ENCODE measurements at regions not wholly inside any gene's neighbourhood (a gene's known extent, or its start where the extent isn't known, plus 50 kb on each side); places are given as distances from the start of the nearest gene placed in this dataset.

DNA sequence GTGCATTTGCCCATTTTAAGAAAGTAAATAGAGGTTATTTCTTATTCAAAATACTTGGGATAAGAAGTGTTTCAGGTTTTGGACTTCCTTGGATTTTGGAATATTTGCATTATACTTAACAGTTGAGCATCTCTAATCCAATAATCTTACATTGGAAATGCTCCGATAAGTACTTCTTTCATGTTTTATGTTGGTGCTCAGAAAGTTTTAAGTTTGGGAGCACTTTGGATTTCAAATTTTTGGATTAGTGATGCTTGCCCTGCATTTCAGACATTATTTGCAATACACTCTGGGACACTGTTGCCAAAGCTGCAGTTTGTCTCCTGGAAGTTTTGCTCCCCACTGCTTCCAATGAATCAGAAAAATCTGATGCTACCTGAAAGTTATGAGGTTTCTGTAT, 691.9 kb upstream of the SLITRK6 start:
- TF ChIP-seq, protein P1, sequence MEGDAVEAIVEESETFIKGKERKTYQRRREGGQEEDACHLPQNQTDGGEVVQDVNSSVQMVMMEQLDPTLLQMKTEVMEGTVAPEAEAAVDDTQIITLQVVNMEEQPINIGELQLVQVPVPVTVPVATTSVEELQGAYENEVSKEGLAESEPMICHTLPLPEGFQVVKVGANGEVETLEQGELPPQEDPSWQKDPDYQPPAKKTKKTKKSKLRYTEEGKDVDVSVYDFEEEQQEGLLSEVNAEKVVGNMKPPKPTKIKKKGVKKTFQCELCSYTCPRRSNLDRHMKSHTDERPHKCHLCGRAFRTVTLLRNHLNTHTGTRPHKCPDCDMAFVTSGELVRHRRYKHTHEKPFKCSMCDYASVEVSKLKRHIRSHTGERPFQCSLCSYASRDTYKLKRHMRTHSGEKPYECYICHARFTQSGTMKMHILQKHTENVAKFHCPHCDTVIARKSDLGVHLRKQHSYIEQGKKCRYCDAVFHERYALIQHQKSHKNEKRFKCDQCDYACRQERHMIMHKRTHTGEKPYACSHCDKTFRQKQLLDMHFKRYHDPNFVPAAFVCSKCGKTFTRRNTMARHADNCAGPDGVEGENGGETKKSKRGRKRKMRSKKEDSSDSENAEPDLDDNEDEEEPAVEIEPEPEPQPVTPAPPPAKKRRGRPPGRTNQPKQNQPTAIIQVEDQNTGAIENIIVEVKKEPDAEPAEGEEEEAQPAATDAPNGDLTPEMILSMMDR (conservative IDR thresholded peaks at IDR 0.05) = no peak
- no peak for TF ChIP-seq ZFX (IDR thresholded peaks at IDR 0.05)
